Loucy (cell line): ENCODE measurements at regions not wholly inside any gene's neighbourhood (a gene's known extent, or its start where the extent isn't known, plus 50 kb on each side); places are given as distances from the start of the nearest gene placed in this dataset.

Experiments
- EZH2phosphoT487 ChIP-seq: fragments of 200-600 bp; IDR thresholded peaks from 2 replicates; pipeline ENCODE4 v1.6.1; 2018; ENCODE audit warnings: antibody characterized with exemption, mild to moderate bottlenecking, moderate library complexity, borderline replicate concordance
- TF ChIP-seq, protein P1 (sequence below): fragments of 200-600 bp; sonication (generic); conservative IDR thresholded peaks from 2 replicates; pipeline ENCODE4 v1.5.1; 2014; ENCODE audit warnings: mild to moderate bottlenecking, antibody characterized with exemption, low read length

GRCh38 chr4:106762666-106763443 lies 273.3 kb downstream of the DKK2 start:
- TF ChIP-seq, protein P1, sequence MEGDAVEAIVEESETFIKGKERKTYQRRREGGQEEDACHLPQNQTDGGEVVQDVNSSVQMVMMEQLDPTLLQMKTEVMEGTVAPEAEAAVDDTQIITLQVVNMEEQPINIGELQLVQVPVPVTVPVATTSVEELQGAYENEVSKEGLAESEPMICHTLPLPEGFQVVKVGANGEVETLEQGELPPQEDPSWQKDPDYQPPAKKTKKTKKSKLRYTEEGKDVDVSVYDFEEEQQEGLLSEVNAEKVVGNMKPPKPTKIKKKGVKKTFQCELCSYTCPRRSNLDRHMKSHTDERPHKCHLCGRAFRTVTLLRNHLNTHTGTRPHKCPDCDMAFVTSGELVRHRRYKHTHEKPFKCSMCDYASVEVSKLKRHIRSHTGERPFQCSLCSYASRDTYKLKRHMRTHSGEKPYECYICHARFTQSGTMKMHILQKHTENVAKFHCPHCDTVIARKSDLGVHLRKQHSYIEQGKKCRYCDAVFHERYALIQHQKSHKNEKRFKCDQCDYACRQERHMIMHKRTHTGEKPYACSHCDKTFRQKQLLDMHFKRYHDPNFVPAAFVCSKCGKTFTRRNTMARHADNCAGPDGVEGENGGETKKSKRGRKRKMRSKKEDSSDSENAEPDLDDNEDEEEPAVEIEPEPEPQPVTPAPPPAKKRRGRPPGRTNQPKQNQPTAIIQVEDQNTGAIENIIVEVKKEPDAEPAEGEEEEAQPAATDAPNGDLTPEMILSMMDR, result no peak
- TF ChIP-seq EZH2phosphoT487, result no peak
